Effector CD8-positive, alpha-beta T cell (primary cell): ENCODE measurements at regions not wholly inside any gene's neighbourhood (a gene's known extent, or its start where the extent isn't known, plus 50 kb on each side); places are given as distances from the start of the nearest gene placed in this dataset.

Source experiments
- DNase-seq: peaks from one replicate; lab custom pipeline; 2025; lab: John Stamatoyannopoulos, UW

GRCh38 chr16:87246269-87247065 is 70.7 kb downstream of the C16orf95 start:
- DNase-seq, result no peak

GRCh38 chr16:87248714-87249113 is 68.5 kb downstream of the C16orf95 start:
- no peak for DNase-seq

- no peak for DNase-seq
Observed at GRCh38 chr16:87249425-87249824, 67.8 kb downstream of the C16orf95 start.

- DNase-seq, result no peak
Observed at GRCh38 chr16:87250431-87250960, 66.7 kb downstream of the C16orf95 start.

GRCh38 chr16:87252269-87252970 is 64.8 kb downstream of the C16orf95 start:
- no peak for DNase-seq
